Raji (cell line): ENCODE measurements at regions not wholly inside any gene's neighbourhood (a gene's known extent, or its start where the extent isn't known, plus 50 kb on each side); places are given as distances from the start of the nearest gene placed in this dataset.

Source experiments
- POLR2A ChIP-seq: IDR thresholded peaks from 2 replicates; pipeline ENCODE4 v1.6.1; 2011; ENCODE audit warnings: low read depth, low read length, control low read depth; ENCODE audit not compliant: insufficient read depth

DNA sequence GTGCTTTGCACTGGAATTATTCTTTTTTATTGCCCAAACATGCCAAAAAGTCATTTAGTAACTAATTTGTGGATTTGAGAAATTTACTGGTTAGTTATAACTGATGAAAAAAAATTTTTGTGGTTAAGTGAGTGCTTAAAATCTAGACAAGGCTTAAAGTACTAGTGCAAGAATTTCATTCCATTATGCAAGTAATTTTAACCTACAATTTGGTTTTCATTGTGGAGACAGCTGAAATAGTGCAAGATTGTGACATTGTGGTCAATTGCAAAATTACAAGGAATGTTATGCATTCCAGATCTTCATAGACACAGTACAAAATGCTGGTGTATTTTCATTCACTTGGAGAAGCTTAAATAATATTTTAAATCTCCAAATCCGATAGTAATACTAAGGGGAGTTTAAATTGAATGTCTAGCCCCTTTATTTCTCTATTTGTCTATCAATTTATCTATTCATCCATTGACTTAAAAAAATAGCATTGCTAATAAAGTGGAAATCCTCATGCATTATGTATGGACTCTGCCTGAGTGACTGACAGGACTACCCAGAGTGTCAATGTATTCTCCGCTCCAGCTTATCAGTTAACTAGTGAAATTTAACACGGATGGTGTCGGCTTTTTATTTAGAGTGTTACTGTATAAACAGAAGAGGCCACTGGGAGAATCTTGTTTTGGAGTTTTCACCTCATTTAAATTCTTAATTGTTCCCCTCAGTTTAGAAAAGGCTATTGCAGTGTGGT lies 125.9 kb downstream of the ALX1 start:
- TF ChIP-seq POLR2A: no peak

DNA sequence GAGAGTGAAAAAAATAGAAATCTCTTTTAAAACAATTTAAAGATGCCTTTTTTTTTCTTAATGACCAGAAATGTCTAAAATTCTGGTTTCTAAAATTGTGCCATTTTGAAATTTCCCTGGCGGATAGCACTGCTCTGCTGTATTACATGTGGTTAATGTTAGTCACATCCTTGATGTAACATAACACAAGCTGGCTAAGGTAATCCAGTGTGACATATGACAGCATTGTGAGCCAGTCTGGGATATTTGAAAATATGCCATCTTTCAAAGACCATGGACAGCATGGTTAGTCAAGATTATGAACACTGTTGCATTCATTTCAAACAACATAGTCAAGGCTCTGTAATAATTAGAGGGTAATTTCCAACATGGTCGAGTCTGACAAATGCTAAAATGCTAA lies 133.2 kb downstream of the ALX1 start:
- TF ChIP-seq POLR2A: no peak

GRCh38 chr12:85422762-85423161 lies 142.7 kb downstream of the ALX1 start:
- TF ChIP-seq POLR2A: no peak

GRCh38 chr12:85423947-85424346 lies 143.9 kb downstream of the ALX1 start:
- TF ChIP-seq POLR2A: no peak

- no peak for TF ChIP-seq POLR2A
Observed at GRCh38 chr12:85424581-85425348, 144.7 kb downstream of the ALX1 start.

DNA sequence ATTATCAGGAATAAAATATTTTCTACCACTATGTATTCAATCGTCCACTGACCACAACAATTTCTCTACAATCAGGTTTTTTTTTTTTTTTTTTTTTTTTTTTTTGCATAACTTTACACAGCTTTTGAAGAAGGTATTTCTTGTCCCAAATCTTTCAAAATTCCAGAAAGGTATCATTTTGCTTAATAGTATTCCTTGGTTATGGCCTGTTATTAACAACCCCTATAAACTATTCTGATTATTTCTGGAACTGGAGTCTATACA lies 145.3 kb downstream of the ALX1 start:
- TF ChIP-seq POLR2A: no peak

- TF ChIP-seq POLR2A: no peak
Observed at GRCh38 chr12:85425926-85426325, 145.9 kb downstream of the ALX1 start.

DNA sequence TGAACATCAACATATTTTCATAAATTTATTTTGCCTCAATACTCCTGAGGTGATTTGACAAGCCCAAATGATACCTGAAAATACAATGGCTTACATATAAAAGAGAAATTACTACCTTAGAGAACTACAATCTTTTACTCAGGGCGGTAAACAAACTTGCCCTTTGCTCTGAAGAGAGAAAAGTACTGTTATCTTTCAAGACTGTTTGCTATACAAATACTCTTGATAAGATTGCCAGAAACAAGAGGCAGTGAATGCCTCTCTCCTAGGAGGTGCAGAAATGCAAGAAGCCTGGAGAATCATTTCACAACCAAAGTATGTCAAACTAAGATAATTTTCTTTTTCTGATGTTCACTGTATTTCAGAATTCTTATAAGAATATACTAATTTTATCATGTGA lies 160.3 kb downstream of the ALX1 start:
- no peak for TF ChIP-seq POLR2A

DNA sequence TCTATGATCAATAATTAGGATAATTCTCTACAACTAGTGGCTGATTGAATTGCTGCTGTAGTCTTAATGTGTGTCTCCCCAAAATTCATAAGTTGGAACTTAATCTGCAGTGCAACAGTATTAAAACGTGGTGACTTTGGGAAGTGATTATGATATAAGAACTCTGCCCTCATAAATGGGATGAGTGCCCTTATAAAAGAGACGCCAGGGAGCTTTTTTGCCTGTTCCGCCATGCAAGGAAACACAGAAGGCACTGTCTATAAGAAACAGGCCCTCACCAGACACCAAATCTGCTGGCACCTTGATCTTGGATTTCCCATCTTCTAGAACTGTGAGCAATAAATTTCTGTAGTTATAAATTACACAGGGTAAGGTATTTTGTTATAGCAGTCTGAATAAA lies 161.0 kb downstream of the ALX1 start:
- TF ChIP-seq POLR2A: no peak

DNA sequence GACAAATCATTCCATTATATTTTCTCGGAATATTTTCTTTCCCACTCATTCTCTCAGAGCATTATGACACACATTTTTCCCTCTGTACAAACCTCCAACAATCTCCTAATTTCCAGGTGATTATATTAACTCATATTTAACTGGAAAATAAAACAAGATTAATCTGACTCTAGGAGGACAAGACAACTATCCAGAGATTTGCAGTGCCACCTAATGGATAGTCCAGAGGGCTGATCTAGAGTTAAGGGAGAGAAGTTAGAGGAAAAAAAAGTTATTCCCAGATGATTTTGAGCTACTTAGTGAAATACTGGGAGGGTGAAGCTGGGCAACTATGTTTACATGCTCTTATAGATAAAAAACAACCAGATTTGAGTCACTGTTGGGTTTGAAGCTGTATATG lies 161.7 kb downstream of the ALX1 start:
- no peak for TF ChIP-seq POLR2A

DNA sequence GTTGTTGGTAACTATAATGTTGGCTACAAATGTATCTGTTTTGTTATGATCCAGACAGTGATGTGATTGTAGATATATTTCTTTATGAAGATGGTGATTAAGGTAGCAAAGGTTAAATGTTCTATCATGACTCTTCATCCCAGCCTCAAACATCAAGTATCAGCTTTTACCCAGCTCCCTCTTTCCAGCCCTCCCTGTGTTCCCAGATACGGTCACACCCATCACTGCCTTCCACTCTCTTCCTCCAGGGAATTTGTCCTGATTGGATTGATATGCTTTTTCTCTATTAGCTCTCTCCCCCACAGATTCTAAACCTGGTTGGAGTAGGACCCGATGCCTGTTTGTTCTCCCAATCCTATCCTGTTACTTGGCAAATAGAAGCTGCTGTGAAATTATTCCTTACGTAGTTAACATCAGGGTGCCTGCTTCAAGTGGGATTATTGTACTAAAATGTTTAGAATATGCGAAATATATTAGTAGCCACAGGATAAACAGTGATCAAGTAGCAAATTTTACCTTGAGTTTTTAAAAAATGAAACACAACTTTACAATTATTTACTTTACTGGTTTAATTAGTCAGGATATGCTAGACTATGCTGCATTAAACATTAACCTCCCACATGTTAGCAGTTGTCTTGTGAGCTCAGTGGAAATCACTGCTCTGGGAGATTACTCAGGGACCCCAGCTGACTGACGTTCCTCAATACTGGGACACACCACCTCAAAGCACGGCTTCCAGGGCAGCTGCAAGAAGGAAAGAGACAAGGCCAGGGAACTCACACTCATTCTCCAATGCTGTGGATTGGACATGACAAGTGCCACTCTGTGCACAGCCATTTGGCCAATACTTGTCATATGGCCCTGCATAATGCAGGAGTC lies 165.3 kb downstream of the ALX1 start:
- TF ChIP-seq POLR2A: no peak

- TF ChIP-seq POLR2A: no peak
Observed at GRCh38 chr12:85448031-85448430, 168.0 kb downstream of the ALX1 start.

GRCh38 chr12:85448548-85449139 lies 168.6 kb downstream of the ALX1 start:
- TF ChIP-seq POLR2A: no peak

- no peak for TF ChIP-seq POLR2A
Observed at GRCh38 chr12:85457016-85457415, 177.0 kb downstream of the ALX1 start.

DNA sequence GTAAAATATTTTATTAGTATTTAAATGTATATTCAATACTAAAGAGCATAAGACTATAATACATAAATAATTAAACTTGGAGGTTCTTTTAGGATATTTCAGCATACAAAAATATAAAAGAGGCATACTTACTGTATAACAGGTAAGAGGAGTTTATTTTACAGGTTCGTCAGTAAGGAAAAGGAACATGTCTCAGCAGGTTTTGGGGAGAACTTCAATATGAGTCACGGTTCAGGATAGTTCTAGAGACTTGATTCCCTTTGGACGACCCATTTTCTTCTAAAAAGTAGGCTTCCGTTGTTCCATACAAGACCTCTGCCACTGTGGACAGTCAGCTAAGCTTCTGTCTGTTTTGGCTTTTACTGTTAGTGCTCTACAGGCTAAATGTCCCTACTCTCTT lies 181.1 kb downstream of the ALX1 start:
- TF ChIP-seq POLR2A: no peak
